H9 (cell line): ENCODE measurements at regions not wholly inside any gene's neighbourhood (a gene's known extent, or its start where the extent isn't known, plus 50 kb on each side); places are given as distances from the start of the nearest gene placed in this dataset.

Experiments
- DNase-seq: peaks from one replicate; pipeline ENCODE4 v3.0.0-alpha.2; 2017
- H2AFZ ChIP-seq: one replicate; pipeline ENCODE4 v1.6.1; 2013; ENCODE audit warnings: mild to moderate bottlenecking, low read length, control low read depth, moderate library complexity
- H2AK5ac ChIP-seq: 2 replicates; pipeline ENCODE4 v1.6.1; 2013; ENCODE audit warnings: low read length, control low read depth, mixed read lengths; ENCODE audit not compliant: insufficient read length
- H2BK120ac ChIP-seq: one replicate; pipeline ENCODE4 v1.6.1; 2013; ENCODE audit warnings: low read depth, mild to moderate bottlenecking, low read length, control low read depth, inconsistent platforms; ENCODE audit not compliant: poor library complexity, severe bottlenecking
- H2BK12ac ChIP-seq: 2 replicates; pipeline ENCODE4 v1.6.1; 2013; ENCODE audit warnings: low read length, control low read depth, mixed read lengths, low read depth; ENCODE audit not compliant: insufficient read length
- H2BK15ac ChIP-seq: 2 replicates; pipeline ENCODE4 v1.6.1; 2013; ENCODE audit warnings: low read depth, low read length, control low read depth
- H2BK20ac ChIP-seq: one replicate; pipeline ENCODE4 v1.6.1; 2013; ENCODE audit warnings: low read depth, mild to moderate bottlenecking, low read length, control low read depth, inconsistent platforms; ENCODE audit not compliant: poor library complexity, severe bottlenecking
- H2BK5ac ChIP-seq: 2 replicates; pipeline ENCODE4 v1.6.1; 2013; ENCODE audit warnings: low read length, control low read depth, mixed read lengths; ENCODE audit not compliant: insufficient read length
- H3K14ac ChIP-seq: 2 replicates; pipeline ENCODE4 v1.6.1; 2013; ENCODE audit warnings: low read length, control low read depth; ENCODE audit not compliant: insufficient read depth
- H3K18ac ChIP-seq: 2 replicates; pipeline ENCODE4 v1.6.1; 2013; ENCODE audit warnings: low read depth, mild to moderate bottlenecking, mixed read lengths, low read length, control low read depth; ENCODE audit not compliant: insufficient read length
- H3K23ac ChIP-seq: 2 replicates; pipeline ENCODE4 v1.6.1; 2013; ENCODE audit warnings: low read length, control low read depth, mixed read lengths, low read depth; ENCODE audit not compliant: insufficient read length
- H3K23me2 ChIP-seq: 2 replicates; pipeline ENCODE4 v1.6.1; 2013; ENCODE audit warnings: low read depth, mild to moderate bottlenecking, mixed read lengths, low read length, control low read depth; ENCODE audit not compliant: insufficient read length, poor library complexity, severe bottlenecking
- H3K27ac ChIP-seq: 2 replicates; pipeline ENCODE4 v1.5.1; 2013; ENCODE audit warnings: low read length, control low read depth, mixed read lengths, low read depth; ENCODE audit not compliant: insufficient read length
- H3K27me3 ChIP-seq: 2 replicates; pipeline ENCODE4 v1.6.1; 2013; ENCODE audit warnings: low read length, control low read depth, inconsistent platforms; ENCODE audit not compliant: insufficient read depth
- H3K4ac ChIP-seq: 2 replicates; pipeline ENCODE4 v1.6.1; 2013; ENCODE audit warnings: low read depth, mild to moderate bottlenecking, control low read depth, inconsistent platforms, low read length, moderate library complexity
- H3K4me1 ChIP-seq: 2 replicates; pipeline ENCODE4 v1.6.1; 2013; ENCODE audit warnings: low read length, control low read depth, inconsistent platforms; ENCODE audit not compliant: insufficient read depth
- H3K4me2 ChIP-seq: 2 replicates; pipeline ENCODE4 v1.6.1; 2013; ENCODE audit warnings: low read length, control low read depth, mixed read lengths; ENCODE audit not compliant: insufficient read length, insufficient read depth
- H3K56ac ChIP-seq: 2 replicates; pipeline ENCODE4 v1.6.1; 2013; ENCODE audit warnings: low read depth, mild to moderate bottlenecking, mixed read lengths, low read length, control low read depth; ENCODE audit not compliant: insufficient read length
- H3K79me1 ChIP-seq: 2 replicates; pipeline ENCODE4 v1.6.1; 2013; ENCODE audit warnings: low read depth, mild to moderate bottlenecking, moderate library complexity, low read length, control low read depth, inconsistent platforms; ENCODE audit not compliant: insufficient read depth, poor library complexity, severe bottlenecking
- H3K79me2 ChIP-seq: 2 replicates; pipeline ENCODE4 v1.6.1; 2013; ENCODE audit warnings: low read length, control low read depth, inconsistent platforms; ENCODE audit not compliant: insufficient read depth
- H3K9ac ChIP-seq: 2 replicates; pipeline ENCODE4 v1.6.1; 2013; ENCODE audit warnings: low read length, control low read depth, mixed read lengths; ENCODE audit not compliant: insufficient read length; ENCODE audit errors: extremely low read depth
- H3K9me3 ChIP-seq: one replicate; pipeline ENCODE4 v1.6.1; 2013; ENCODE audit warnings: low read depth, low read length, inconsistent platforms; ENCODE audit not compliant: control insufficient read depth
- H3T11ph ChIP-seq: one replicate; pipeline ENCODE4 v1.6.1; 2013; ENCODE audit warnings: mild to moderate bottlenecking, low read length, control low read depth, inconsistent platforms
- H4K20me1 ChIP-seq: one replicate; pipeline ENCODE4 v1.6.1; 2013; ENCODE audit not compliant: control insufficient read depth, insufficient read length, insufficient read depth
- H4K5ac ChIP-seq: 2 replicates; pipeline ENCODE4 v1.6.1; 2013; ENCODE audit warnings: low read depth, mild to moderate bottlenecking, mixed read lengths, low read length, control low read depth; ENCODE audit not compliant: insufficient read length
- H4K8ac ChIP-seq: replicated peaks from 2 replicates; pipeline ENCODE4 v1.6.1; 2013; ENCODE audit warnings: low read length, control low read depth, mixed read lengths, low read depth; ENCODE audit not compliant: insufficient read length
- H4K91ac ChIP-seq: 2 replicates; pipeline ENCODE4 v1.6.1; 2013; ENCODE audit warnings: low read depth, mild to moderate bottlenecking, moderate library complexity, mixed read lengths, low read length, control low read depth; ENCODE audit not compliant: insufficient read length
- H3K27ac Mint-ChIP-seq, 3 experiments: 2 replicates in 2 of 3; 3 replicates in 1 of 3; pipeline ENCODE4 v1.8.0; 2020 to 2021; ENCODE audit warnings: mixed read lengths in 3 of 3, mild to moderate bottlenecking in 1 of 3, moderate library complexity in 1 of 3
- H3K27me3 Mint-ChIP-seq: 2 replicates; pipeline ENCODE4 v1.8.0; 2021; ENCODE audit warnings: low read depth, mild to moderate bottlenecking, moderate library complexity, mixed read lengths
- H3K36me3 Mint-ChIP-seq, 3 experiments: 2 replicates in 2 of 3; 3 replicates in 1 of 3; pipeline ENCODE4 v1.8.0; 2020 to 2021; ENCODE audit warnings: low read depth in 3 of 3, mixed read lengths in 3 of 3; ENCODE audit not compliant: insufficient read depth in 1 of 3
- H3K4me1 Mint-ChIP-seq, 2 experiments: 2 replicates each; pipeline ENCODE4 v1.8.0; 2020; ENCODE audit warnings: mixed read lengths in 2 of 2
- H3K4me3 Mint-ChIP-seq, 2 experiments: 2 replicates in 1 of 2; 3 replicates in 1 of 2; pipeline ENCODE4 v1.8.0; 2020 to 2021; ENCODE audit warnings: mild to moderate bottlenecking in 2 of 2, mixed read lengths in 2 of 2, moderate library complexity in 1 of 2
- H3K9me3 Mint-ChIP-seq, 2 experiments: 2 replicates in 1 of 2; 3 replicates in 1 of 2; pipeline ENCODE4 v1.8.0; 2020; ENCODE audit warnings: mild to moderate bottlenecking in 2 of 2, mixed read lengths in 2 of 2, moderate library complexity in 1 of 2
- CTCF ChIP-seq: fragments of 200-600 bp; sonication (generic); conservative IDR thresholded peaks from 3 replicates; pipeline ENCODE4 v1.8.0; 2021; ENCODE audit warnings: antibody characterized with exemption, mild to moderate bottlenecking
- WGBS: extraction: QIAGEN DNeasy Blood & Tissue Kit; methylation state at CpG from one replicate; pipeline ENCODE4 v1.1.7; 2013; ENCODE audit warnings: missing lambda C conversion rate, low lambda C conversion rate, mixed read lengths; ENCODE audit not compliant: insufficient read length; ENCODE audit errors: extremely low coverage; 5-methylcytosine and 5-hydroxymethylcytosine counted together

DNA sequence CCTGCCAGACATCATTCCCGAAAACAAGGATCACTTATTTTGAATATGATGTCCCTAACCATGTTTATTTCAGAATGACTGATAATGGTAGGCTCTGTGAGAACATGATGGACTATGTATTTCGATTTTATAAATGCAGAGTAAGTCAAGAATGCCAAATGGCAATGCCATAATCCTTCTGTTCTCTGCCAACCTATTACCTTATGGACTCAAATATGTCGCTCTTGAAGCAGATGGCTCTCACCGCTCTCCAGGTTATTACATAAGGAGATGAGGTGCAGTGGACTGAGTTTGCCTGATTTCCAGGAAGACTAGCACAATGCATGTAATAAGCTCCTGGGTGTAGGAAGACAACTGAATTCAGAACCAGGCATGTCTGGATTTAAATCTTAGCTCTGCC lies 227.2 kb downstream of the BTG1 start:
- Histone ChIP-seq H3K18ac (no peak overlapping the region), H3K79me2 (no peaks in the 10 kb centered on the region), H3K27me3 (no peaks in the 10 kb centered on the region), H3K23me2 (no peaks in the 10 kb centered on the region), H2BK20ac (no peak overlapping the region), H2AFZ (no peak overlapping the region), H3T11ph (no peak overlapping the region), H3K27ac (no peak overlapping the region), H3K4ac (no peak overlapping the region), H3K79me1 (no peaks in the 10 kb centered on the region), H2BK5ac (no peak overlapping the region), H3K9ac (no peak overlapping the region), H4K8ac (no peak overlapping the region), H3K23ac (no peak overlapping the region), H4K5ac (no peak overlapping the region), H3K9me3 (no peaks in the 10 kb centered on the region), H3K14ac (no peak overlapping the region), H3K56ac (no peak overlapping the region), H4K20me1 (no peaks in the 10 kb centered on the region), H2AK5ac (no peak overlapping the region), H3K4me2 (no peak overlapping the region), H2BK12ac (no peak overlapping the region), H4K91ac (no peak overlapping the region), H2BK15ac (no peak overlapping the region), H3K4me1 (no peaks in the 10 kb centered on the region; the same call in 1 of the 2 replicates), H2BK120ac (no peak overlapping the region)
- peaks cover 5 to 7% of the 10 kb centered on the region in 2 experiments; a peak in 3 of 4 replicates for H3K4me1 Mint-ChIP-seq
- DNase-seq = no peak
- no peaks in the 10 kb centered on the region for H3K27me3 Mint-ChIP-seq
- no peaks in the 10 kb centered on the region; a peak in 1 of 5 replicates for H3K9me3 Mint-ChIP-seq
- WGBS = no CpG with 5 or more reads among the region's 4 CpGs
- TF ChIP-seq CTCF = no peak
- no peak overlapping the region for H3K4me3 Mint-ChIP-seq
- H3K36me3 Mint-ChIP-seq = no peaks in the 10 kb centered on the region
- no peak overlapping the region for H3K27ac Mint-ChIP-seq
